SU-DHL-6 (cell line): ENCODE measurements at regions not wholly inside any gene's neighbourhood (a gene's known extent, or its start where the extent isn't known, plus 50 kb on each side); places are given as distances from the start of the nearest gene placed in this dataset.

Experiments used
- EZH2phosphoT487 ChIP-seq: fragments of 200-600 bp; sonication (generic), shearing (Covaris generic); conservative IDR thresholded peaks from 2 replicates; pipeline ENCODE4 v1.6.1; 2018; ENCODE audit warnings: mild to moderate bottlenecking, antibody characterized with exemption, low read length, moderate library complexity, mixed read lengths
- TF ChIP-seq, protein P1 (sequence below): fragments of 200-600 bp; sonication (generic); IDR thresholded peaks from one replicate; pipeline ENCODE4 v1.5.1; 2017; ENCODE audit warnings: antibody characterized with exemption, mild to moderate bottlenecking, low read length, moderate library complexity; ENCODE audit not compliant: insufficient read depth, poor library complexity, severe bottlenecking

DNA sequence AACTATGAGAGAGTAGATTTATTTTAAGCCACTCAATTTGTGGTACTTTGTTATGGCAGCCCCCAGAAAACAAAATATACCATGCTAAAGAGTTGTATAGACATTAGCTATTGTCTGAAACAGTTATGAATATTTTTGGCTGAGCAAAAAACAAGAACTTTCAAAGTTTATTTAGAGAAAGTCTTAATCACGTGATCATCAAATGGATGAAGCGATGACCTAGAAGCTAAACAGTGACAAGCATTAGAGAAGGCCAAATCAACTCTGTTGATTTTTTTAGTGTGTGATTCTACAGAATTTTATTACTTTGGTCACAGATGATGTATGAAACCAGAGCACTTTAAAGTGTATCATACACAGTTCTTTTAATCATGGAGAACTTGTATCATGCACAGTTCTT lies 1247.9 kb upstream of the MAP3K7 start:
- TF ChIP-seq, protein P1, sequence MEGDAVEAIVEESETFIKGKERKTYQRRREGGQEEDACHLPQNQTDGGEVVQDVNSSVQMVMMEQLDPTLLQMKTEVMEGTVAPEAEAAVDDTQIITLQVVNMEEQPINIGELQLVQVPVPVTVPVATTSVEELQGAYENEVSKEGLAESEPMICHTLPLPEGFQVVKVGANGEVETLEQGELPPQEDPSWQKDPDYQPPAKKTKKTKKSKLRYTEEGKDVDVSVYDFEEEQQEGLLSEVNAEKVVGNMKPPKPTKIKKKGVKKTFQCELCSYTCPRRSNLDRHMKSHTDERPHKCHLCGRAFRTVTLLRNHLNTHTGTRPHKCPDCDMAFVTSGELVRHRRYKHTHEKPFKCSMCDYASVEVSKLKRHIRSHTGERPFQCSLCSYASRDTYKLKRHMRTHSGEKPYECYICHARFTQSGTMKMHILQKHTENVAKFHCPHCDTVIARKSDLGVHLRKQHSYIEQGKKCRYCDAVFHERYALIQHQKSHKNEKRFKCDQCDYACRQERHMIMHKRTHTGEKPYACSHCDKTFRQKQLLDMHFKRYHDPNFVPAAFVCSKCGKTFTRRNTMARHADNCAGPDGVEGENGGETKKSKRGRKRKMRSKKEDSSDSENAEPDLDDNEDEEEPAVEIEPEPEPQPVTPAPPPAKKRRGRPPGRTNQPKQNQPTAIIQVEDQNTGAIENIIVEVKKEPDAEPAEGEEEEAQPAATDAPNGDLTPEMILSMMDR = no peak
- TF ChIP-seq EZH2phosphoT487 = no peak
